Rectal smooth muscle tissue (tissue), 1 donor: ENCODE measurements at regions not wholly inside any gene's neighbourhood (a gene's known extent, or its start where the extent isn't known, plus 50 kb on each side); places are given as distances from the start of the nearest gene placed in this dataset.

Source experiments
- H3K27ac ChIP-seq: one replicate; pipeline ENCODE4 v1.7.0; 2013; ENCODE audit warnings: low read depth, low read length, inconsistent platforms
- H3K27me3 ChIP-seq: one replicate; pipeline ENCODE4 v1.7.0; 2013; ENCODE audit warnings: low read length; ENCODE audit not compliant: control insufficient read depth, insufficient read depth
- H3K36me3 ChIP-seq: one replicate; pipeline ENCODE4 v1.7.0; 2013; ENCODE audit warnings: low read length; ENCODE audit not compliant: control insufficient read depth, insufficient read depth
- H3K4me1 ChIP-seq: one replicate; pipeline ENCODE4 v1.7.0; 2013; ENCODE audit warnings: low read length; ENCODE audit not compliant: control insufficient read depth, insufficient read depth
- H3K4me3 ChIP-seq: one replicate; pipeline ENCODE4 v1.7.0; 2013; ENCODE audit warnings: low read length
- H3K9ac ChIP-seq: one replicate; pipeline ENCODE4 v1.7.0; 2013; ENCODE audit warnings: low read length

- Histone ChIP-seq H3K4me1 (no peaks in the 10 kb centered on the region), H3K27ac (no peak overlapping the region), H3K4me3 (no peak overlapping the region), H3K27me3 (no peaks in the 10 kb centered on the region), H3K36me3 (no peaks in the 10 kb centered on the region), H3K9ac (no peak overlapping the region)
Measured at GRCh38 chr3:90253131-90253530, 1145.7 kb downstream of the EPHA3 start.

- no peak overlapping the region for H3K4me3 ChIP-seq
- H3K27ac ChIP-seq, result no peak overlapping the region
- H3K36me3 ChIP-seq, result no peaks in the 10 kb centered on the region
- H3K4me1 ChIP-seq, result no peaks in the 10 kb centered on the region
- no peak overlapping the region for H3K9ac ChIP-seq
- no peaks in the 10 kb centered on the region for H3K27me3 ChIP-seq
Measured at GRCh38 chr3:90261481-90262433, 1154.3 kb downstream of the EPHA3 start.
